Aorta (tissue), 5 donors: ENCODE measurements at regions not wholly inside any gene's neighbourhood (a gene's known extent, or its start where the extent isn't known, plus 50 kb on each side); places are given as distances from the start of the nearest gene placed in this dataset.

Experiments used
- ATAC-seq: fragments of 200-7000 bp; cut with Tn5 transposase; one replicate; pipeline ENCODE4 v1.9.1; 2022; ENCODE audit warnings: moderate library complexity; ENCODE audit not compliant: low FRiP score
- DNase-seq, 2 donors: peaks; one replicate each; pipeline ENCODE4 v3.0.0-alpha.2; 2020
- H3K27ac ChIP-seq, 2 donors: one replicate each; pipeline ENCODE4 v1.5.1; 2013; ENCODE audit warnings: low read length in 2 of 2, mild to moderate bottlenecking in 2 of 2, moderate library complexity in 2 of 2, control low read depth in 1 of 2, inconsistent platforms in 1 of 2, low read depth in 1 of 2
- H3K27me3 ChIP-seq, 2 donors: one replicate each; pipeline ENCODE4 v1.6.1; 2013; ENCODE audit warnings: control low read depth in 1 of 2, low read length in 1 of 2, mild to moderate bottlenecking in 1 of 2, moderate library complexity in 1 of 2; ENCODE audit not compliant: insufficient read depth in 2 of 2, control insufficient read depth in 1 of 2
- H3K36me3 ChIP-seq, 2 donors: one replicate each; pipeline ENCODE4 v1.6.1; 2013; ENCODE audit warnings: control low read depth in 1 of 2, low read length in 1 of 2, mild to moderate bottlenecking in 1 of 2; ENCODE audit not compliant: insufficient read depth in 2 of 2, control insufficient read depth in 1 of 2
- H3K4me1 ChIP-seq, 2 donors: one replicate each; pipeline ENCODE4 v1.6.1; 2013; ENCODE audit warnings: low read length in 2 of 2, control low read depth in 1 of 2, mild to moderate bottlenecking in 1 of 2, moderate library complexity in 1 of 2; ENCODE audit not compliant: insufficient read depth in 2 of 2, control insufficient read depth in 1 of 2
- H3K4me3 ChIP-seq, 2 donors: one replicate each; pipeline ENCODE4 v1.5.1; 2013; ENCODE audit warnings: low read length in 2 of 2, control low read depth in 1 of 2, mild to moderate bottlenecking in 1 of 2
- H3K9me3 ChIP-seq: one replicate; pipeline ENCODE4 v1.6.1; 2013; ENCODE audit warnings: mild to moderate bottlenecking, low read length; ENCODE audit not compliant: control insufficient read depth
- WGBS, 2 donors: extraction: QIAGEN DNeasy Blood & Tissue Kit; methylation state at CpG; one replicate each; pipeline ENCODE4 v1.1.7; 2013; 5-methylcytosine and 5-hydroxymethylcytosine counted together
- intact Hi-C, 2 donors: fragments of 100-400 bp; cut with DNase I; formaldehyde crosslinking; loops; one replicate each; pipeline versions ENCODE4 v1.14.2 to v1.15.0; 2022
- donor health status: healthy with polysubstance abuse.
- donor health status: Bipolar disorder and iron deficiency.
- donor health status: DM: no; HTN: no; CAD: no.
- donor health status: DM: no; HTN: no; CAD: no.
- donor health status: DM: yes; HTN: yes; CAD: no.

- WGBS, 2 donors, result 94 to 95% methylated on average over 9 of the region's 9 CpGs
- Histone ChIP-seq H3K27me3 (no peaks in the 10 kb centered on the region), H3K4me3 (no peak overlapping the region), H3K4me1 (no peaks in the 10 kb centered on the region), H3K36me3 (no peaks in the 10 kb centered on the region), H3K9me3 (peaks cover 1% of the 10 kb centered on the region), H3K27ac (no peak overlapping the region)
- ATAC-seq (no peak), DNase-seq (no peak)
- intact Hi-C loops, result no loop called here
Observed at GRCh38 chr9:88696501-88696900, 161.5 kb downstream of the NXNL2 start.

GRCh38 chr9:88697764-88698432, 162.9 kb downstream of the NXNL2 start:
- DNase-seq, result no peak
- ATAC-seq, result no peak
- Histone ChIP-seq H3K27ac (no peak overlapping the region), H3K9me3 (peaks cover 1% of the 10 kb centered on the region), H3K4me1 (no peaks in the 10 kb centered on the region), H3K27me3 (no peaks in the 10 kb centered on the region), H3K36me3 (no peaks in the 10 kb centered on the region), H3K4me3 (no peak overlapping the region)
- intact Hi-C loops, result no loop called here
- 60 to 69% methylated on average over 8 of the region's 8 CpGs for WGBS, 2 donors

DNA sequence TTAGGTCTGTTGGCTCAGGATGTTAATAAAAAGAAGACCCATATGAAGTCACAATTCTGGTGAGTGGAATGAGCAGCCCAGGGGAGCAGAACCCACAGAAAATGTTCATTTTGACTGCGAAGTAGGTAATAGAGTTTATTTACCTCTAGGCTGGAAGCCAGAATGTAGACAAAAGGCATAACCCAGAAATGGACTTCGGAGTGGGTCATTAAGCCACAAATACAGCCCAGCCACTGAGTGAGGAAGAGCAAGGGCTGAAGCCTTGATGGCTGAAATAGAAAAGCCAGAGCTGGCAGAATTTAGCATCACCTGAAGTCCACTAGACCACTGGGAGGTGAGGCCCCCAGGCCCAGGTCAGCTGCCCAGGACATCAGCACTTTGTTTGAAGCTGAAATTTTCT, 168.0 kb downstream of the NXNL2 start:
- H3K4me3 ChIP-seq, result no peak overlapping the region
- peaks cover 1% of the 10 kb centered on the region for H3K9me3 ChIP-seq
- 89 to 90% methylated on average over 2 of the region's 2 CpGs for WGBS, 2 donors
- no peaks in the 10 kb centered on the region for H3K4me1 ChIP-seq
- H3K27ac ChIP-seq, result no peak overlapping the region
- ATAC-seq (no peak), DNase-seq (no peak)
- H3K27me3 ChIP-seq, result no peaks in the 10 kb centered on the region
- H3K36me3 ChIP-seq, result no peaks in the 10 kb centered on the region
- intact Hi-C loops, result no loop called here

GRCh38 chr9:88706193-88707113, 171.5 kb downstream of the NXNL2 start:
- H3K27me3 ChIP-seq, result no peaks in the 10 kb centered on the region
- no peak overlapping the region for H3K27ac ChIP-seq
- no peaks in the 10 kb centered on the region for H3K4me1 ChIP-seq
- intact Hi-C loops, result no loop called here
- DNase-seq, result no peak
- H3K36me3 ChIP-seq, result no peaks in the 10 kb centered on the region
- H3K9me3 ChIP-seq, result no peaks in the 10 kb centered on the region
- 66 to 80% methylated on average over 38 of the region's 38 CpGs for WGBS, 2 donors
- ATAC-seq, result no peak
- H3K4me3 ChIP-seq, result no peak overlapping the region

- Histone ChIP-seq H3K4me3 (no peak overlapping the region), H3K9me3 (no peaks in the 10 kb centered on the region), H3K27me3 (no peaks in the 10 kb centered on the region), H3K4me1 (no peaks in the 10 kb centered on the region), H3K27ac (no peak overlapping the region), H3K36me3 (peaks cover 0 to 3% of the 10 kb centered on the region in 2 donors)
- ATAC-seq (no peak), DNase-seq (no peak)
- WGBS, 2 donors, result 89 to 92% methylated on average over 2 of the region's 2 CpGs
- intact Hi-C loops, result no loop called here
Observed at GRCh38 chr9:88710449-88710848, 175.5 kb downstream of the NXNL2 start.

DNA sequence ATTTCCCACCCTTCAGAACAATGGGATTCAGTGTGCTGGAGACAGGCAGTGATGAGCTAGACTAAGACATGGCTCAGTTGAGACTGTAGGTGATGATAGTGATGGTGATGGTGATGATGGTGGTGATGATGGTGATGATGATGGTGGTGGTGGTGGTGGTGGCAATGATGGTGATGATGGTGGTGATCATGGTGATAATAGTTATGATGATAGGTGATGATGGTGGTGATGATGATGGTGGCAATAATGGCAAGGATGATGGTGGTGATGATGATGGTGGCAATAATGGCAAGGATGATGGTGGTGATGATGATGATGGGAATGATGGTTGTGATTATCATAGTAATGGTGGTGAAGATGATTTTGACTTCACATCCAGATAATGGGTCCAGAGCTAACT, 176.7 kb downstream of the NXNL2 start:
- DNase-seq (no peak), ATAC-seq (no peak)
- H3K27me3 ChIP-seq, result no peaks in the 10 kb centered on the region
- no peaks in the 10 kb centered on the region for H3K4me1 ChIP-seq
- no peaks in the 10 kb centered on the region for H3K9me3 ChIP-seq
- intact Hi-C loops, result no loop called here
- H3K4me3 ChIP-seq, result no peak overlapping the region
- peaks cover 0 to 4% of the 10 kb centered on the region in 2 donors for H3K36me3 ChIP-seq
- H3K27ac ChIP-seq, result no peak overlapping the region

- Histone ChIP-seq H3K36me3 (peaks cover 0 to 4% of the 10 kb centered on the region in 2 donors), H3K4me3 (no peak overlapping the region), H3K27me3 (no peaks in the 10 kb centered on the region), H3K4me1 (no peaks in the 10 kb centered on the region), H3K9me3 (no peaks in the 10 kb centered on the region), H3K27ac (no peak overlapping the region)
- no peak for DNase-seq
- ATAC-seq, result no peak
- intact Hi-C loops, result no loop called here
- 79 to 84% methylated on average over 2 of the region's 2 CpGs for WGBS, 2 donors
Observed at GRCh38 chr9:88712484-88712883, 177.5 kb downstream of the NXNL2 start.

GRCh38 chr9:88713010-88713409, 178.0 kb downstream of the NXNL2 start:
- ATAC-seq (no peak), DNase-seq (no peak)
- Histone ChIP-seq H3K9me3 (no peaks in the 10 kb centered on the region), H3K36me3 (peaks cover 0 to 4% of the 10 kb centered on the region in 2 donors), H3K4me3 (no peak overlapping the region), H3K27me3 (no peaks in the 10 kb centered on the region), H3K4me1 (no peaks in the 10 kb centered on the region), H3K27ac (no peak overlapping the region)
- intact Hi-C loops, result no loop called here
